Neuronal stem cell (in vitro differentiated cells): ENCODE measurements at regions not wholly inside any gene's neighbourhood (a gene's known extent, or its start where the extent isn't known, plus 50 kb on each side); places are given as distances from the start of the nearest gene placed in this dataset.

Experiments used
- DNase-seq: peaks from one replicate; pipeline ENCODE4 v3.0.0-alpha.2; 2013; ENCODE audit warnings: low spot score
- H2AFZ ChIP-seq: one replicate; pipeline ENCODE4 v1.6.1; 2013; ENCODE audit warnings: mild to moderate bottlenecking, low read length, inconsistent platforms
- H2AK5ac ChIP-seq: 2 replicates; pipeline ENCODE4 v1.6.1; 2013; ENCODE audit warnings: low read depth, mild to moderate bottlenecking, inconsistent platforms, low read length, moderate library complexity, mixed read lengths
- H2BK120ac ChIP-seq: 2 replicates; pipeline ENCODE4 v1.6.1; 2013; ENCODE audit warnings: low read depth, mild to moderate bottlenecking, inconsistent platforms, low read length, moderate library complexity, mixed read lengths
- H2BK12ac ChIP-seq: one replicate; pipeline ENCODE4 v1.6.1; 2013; ENCODE audit warnings: low read length, inconsistent platforms
- H2BK15ac ChIP-seq: 2 replicates; pipeline ENCODE4 v1.6.1; 2013; ENCODE audit warnings: mild to moderate bottlenecking, low read length, inconsistent platforms, mixed read lengths
- H2BK5ac ChIP-seq: one replicate; pipeline ENCODE4 v1.6.1; 2013; ENCODE audit warnings: inconsistent platforms, mild to moderate bottlenecking, low read length, moderate library complexity
- H3K14ac ChIP-seq: one replicate; pipeline ENCODE4 v1.6.1; 2013; ENCODE audit warnings: low read length, inconsistent platforms
- H3K18ac ChIP-seq: 2 replicates; pipeline ENCODE4 v1.6.1; 2013; ENCODE audit warnings: low read length, inconsistent platforms
- H3K23ac ChIP-seq: 2 replicates; pipeline ENCODE4 v1.6.1; 2013; ENCODE audit warnings: low read depth, mild to moderate bottlenecking, mixed read lengths, low read length, inconsistent platforms; ENCODE audit not compliant: poor library complexity
- H3K27ac ChIP-seq: replicated peaks from 3 replicates; pipeline ENCODE4 v1.5.1; 2013; ENCODE audit warnings: low read length, inconsistent platforms
- H3K27me3 ChIP-seq, 3 experiments: 2 replicates each; pipeline ENCODE4 v1.6.1; 2013; ENCODE audit warnings: low read length in 3 of 3, mild to moderate bottlenecking in 2 of 3, inconsistent platforms in 1 of 3, low read depth in 1 of 3, mixed read lengths in 1 of 3, moderate library complexity in 1 of 3; ENCODE audit not compliant: control insufficient read depth in 3 of 3, insufficient read depth in 3 of 3
- H3K36me3 ChIP-seq, 2 donors: replicated peaks in 1 of 2; 2 replicates each; pipeline ENCODE4 v1.6.1; 2013; ENCODE audit warnings: low read length in 2 of 2; ENCODE audit not compliant: control insufficient read depth in 2 of 2, insufficient read depth in 2 of 2
- H3K4ac ChIP-seq: 2 replicates; pipeline ENCODE4 v1.6.1; 2013; ENCODE audit warnings: inconsistent platforms, mild to moderate bottlenecking, low read length, moderate library complexity
- H3K4me1 ChIP-seq, 2 donors: 1 replicate in 1 of 2; 2 replicates in 1 of 2; pipeline ENCODE4 v1.6.1; 2013; ENCODE audit warnings: low read length in 2 of 2, low read depth in 1 of 2; ENCODE audit not compliant: control insufficient read depth in 2 of 2, insufficient read depth in 1 of 2
- H3K4me2 ChIP-seq: one replicate; pipeline ENCODE4 v1.6.1; 2013; ENCODE audit warnings: mild to moderate bottlenecking, low read length, inconsistent platforms; ENCODE audit not compliant: insufficient read depth, poor library complexity, severe bottlenecking
- H3K4me3 ChIP-seq, 2 donors: 2 replicates each; pipeline ENCODE4 v1.5.1; 2013; ENCODE audit warnings: low read length in 2 of 2, mild to moderate bottlenecking in 2 of 2, inconsistent platforms in 1 of 2, moderate library complexity in 1 of 2
- H3K79me1 ChIP-seq: one replicate; pipeline ENCODE4 v1.6.1; 2013; ENCODE audit warnings: low read depth, mild to moderate bottlenecking, inconsistent platforms, low read length, moderate library complexity
- H3K9ac ChIP-seq: one replicate; pipeline ENCODE4 v1.6.1; 2013; ENCODE audit warnings: mild to moderate bottlenecking, low read depth, low read length, inconsistent platforms; ENCODE audit not compliant: poor library complexity
- H3K9me3 ChIP-seq, 2 donors: replicated peaks in 1 of 2; 2 replicates each; pipeline versions ENCODE3 to v1.6.1; 2013; ENCODE audit warnings: low read length in 2 of 2, mild to moderate bottlenecking in 2 of 2, inconsistent platforms in 1 of 2, low read depth in 1 of 2, mixed read lengths in 1 of 2, moderate library complexity in 1 of 2; ENCODE audit not compliant: control insufficient read depth in 2 of 2, insufficient read depth in 1 of 2
- H4K8ac ChIP-seq: one replicate; pipeline ENCODE4 v1.6.1; 2013; ENCODE audit warnings: low read depth, mild to moderate bottlenecking, inconsistent platforms, low read length, moderate library complexity
- H4K91ac ChIP-seq: one replicate; pipeline ENCODE4 v1.6.1; 2013; ENCODE audit warnings: low read length, low read depth, mild to moderate bottlenecking, inconsistent platforms; ENCODE audit not compliant: poor library complexity
- WGBS, 2 donors: extraction: QIAGEN DNeasy Blood & Tissue Kit; methylation state at CpG; one replicate each; pipeline ENCODE4 v1.1.7; 2013; ENCODE audit warnings: missing lambda C conversion rate in 2 of 2, mixed read lengths in 1 of 2; ENCODE audit not compliant: insufficient read length in 2 of 2, insufficient replicate concordance in 1 of 2; ENCODE audit errors: extremely low coverage in 2 of 2; 5-methylcytosine and 5-hydroxymethylcytosine counted together

DNA sequence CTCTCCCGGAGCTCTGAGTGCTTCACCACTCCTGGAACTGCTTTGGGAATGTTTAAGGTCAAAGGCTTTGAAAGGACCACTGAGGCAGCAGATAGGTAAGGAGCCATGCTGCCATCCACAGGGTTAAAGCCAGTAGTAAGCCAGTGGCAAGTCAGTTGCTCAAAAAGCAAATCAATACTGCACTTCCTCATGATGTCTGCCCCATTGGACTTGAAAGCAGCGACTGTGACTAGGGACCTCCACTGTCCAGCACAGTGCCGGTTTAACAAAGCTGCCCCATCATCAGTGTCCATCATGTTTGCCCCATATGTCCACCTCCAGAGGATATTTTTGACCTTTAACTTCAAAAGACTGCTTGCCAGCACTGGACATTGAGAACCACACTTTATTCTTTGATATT is 49.9 kb upstream of the FGF13 start:
- WGBS, 2 donors: no CpG with 5 or more reads among the region's 3 CpGs
- Histone ChIP-seq H3K23ac (no peak overlapping the region), H2BK12ac (no peak overlapping the region), H3K4me2 (no peak overlapping the region), H3K27me3 (peaks cover 0 to 5% (median 0%) of the 10 kb centered on the region in 3 experiments), H3K4ac (no peak overlapping the region), H3K4me3 (no peak overlapping the region), H3K9me3 (no peaks in the 10 kb centered on the region), H3K4me1 (no peaks in the 10 kb centered on the region), H4K91ac (no peak overlapping the region), H3K36me3 (no peaks in the 10 kb centered on the region), H2BK15ac (no peak overlapping the region), H4K8ac (no peak overlapping the region), H3K9ac (no peak overlapping the region), H2AK5ac (no peak overlapping the region), H3K79me1 (no peaks in the 10 kb centered on the region), H2AFZ (no peak overlapping the region), H3K27ac (no peak overlapping the region), H3K18ac (no peak overlapping the region), H2BK5ac (no peak overlapping the region), H3K14ac (no peak overlapping the region), H2BK120ac (no peak overlapping the region)
- DNase-seq: no peak
